ENCODE measurements at regions not wholly inside any gene's neighbourhood (a gene's known extent, or its start where the extent isn't known, plus 50 kb on each side); places are given as distances from the start of the nearest gene placed in this dataset.
"Not testable (repeated sequence)": the region's sequence is repeated elsewhere in the genome, so short reads cannot be mapped to it uniquely, and the experiment has no call there.

DNA sequence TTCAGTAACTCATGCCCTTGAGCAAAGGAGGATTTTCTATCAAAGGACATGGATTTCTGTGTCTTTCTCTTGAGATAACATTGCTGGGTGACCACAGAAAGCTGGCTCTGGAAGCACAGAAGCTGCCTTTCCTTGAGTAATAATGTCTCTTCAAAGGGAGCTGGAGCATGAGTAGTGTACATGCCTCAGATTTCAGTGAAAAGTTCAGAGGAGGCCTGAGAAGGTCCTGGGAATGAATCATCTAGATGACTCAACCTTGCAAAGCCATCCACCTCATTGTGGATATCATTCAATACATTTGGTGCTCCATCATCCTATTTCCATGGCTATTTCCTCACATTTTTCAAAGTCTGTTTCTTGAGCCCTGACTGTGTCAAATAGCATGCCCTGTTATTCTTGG is 125.1 kb upstream of the POTEB3 start:
- ATAC-seq; CTCF ChIA-PET (ENCODE audit: low intra/inter-chr PET ratio); H3K27me3 ChIP-seq (ENCODE audit: control insufficient read depth in 2 of 2, insufficient read depth in 2 of 2, low read length in 2 of 2); H3K9me1 ChIP-seq (ENCODE audit: control insufficient read depth, insufficient read depth, low read length); H3K4me1 ChIP-seq (replicated peaks in 1 of 2; ENCODE audit: control insufficient read depth in 2 of 2, insufficient read depth in 2 of 2, low read length in 2 of 2); H3K79me2 ChIP-seq (ENCODE audit: control insufficient read depth, insufficient read depth, low read length); POLR2A ChIA-PET; H4K20me1 ChIP-seq (replicated peaks; ENCODE audit: control insufficient read depth, insufficient read depth, low read length); H3K27ac ChIP-seq (ENCODE audit: extremely low read depth, low read depth, low read length); H3K4me3 ChIP-seq; in situ Hi-C loops (cut with MboI); H3K9ac ChIP-seq (ENCODE audit: insufficient read depth in 1 of 2, low read depth in 2 of 2, low read length in 2 of 2); H3K4me2 ChIP-seq (ENCODE audit: insufficient read depth, low read length); intact Hi-C loops (cut with micrococcal nuclease); DNase-seq (ENCODE audit: extremely low read depth in 1 of 4, low spot score in 3 of 4); H3K36me3 ChIP-seq (ENCODE audit: control insufficient read depth, insufficient read depth, low read length); H3K9me3 ChIP-seq (replicated peaks; ENCODE audit: control insufficient read depth, insufficient read depth, low read depth, low read length); BruUV-seq (replicated peaks); H2AFZ ChIP-seq (ENCODE audit: low read depth, low read length); FAIRE-seq: not testable (repeated sequence)

DNA sequence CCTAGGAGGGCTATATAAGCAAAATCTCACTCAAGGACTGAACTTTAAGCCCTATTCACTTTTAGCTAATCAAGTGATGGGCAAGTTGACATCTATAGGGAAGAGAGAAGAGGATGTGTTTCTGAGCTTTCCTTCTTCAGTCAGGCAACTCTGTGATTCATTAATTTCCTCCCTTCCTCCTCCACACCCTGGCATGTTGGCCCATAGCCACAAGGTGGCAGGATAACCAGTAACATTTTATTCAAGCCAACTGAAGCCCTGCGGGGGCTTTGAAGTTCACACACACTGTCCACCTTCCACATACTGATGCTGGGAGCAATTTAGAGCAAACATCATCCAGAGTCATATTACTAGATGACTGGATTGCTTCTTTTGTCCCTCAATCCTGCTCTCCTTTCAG is 111.5 kb upstream of the POTEB3 start:
- H3K4me3 ChIP-seq; H3K27ac ChIP-seq (ENCODE audit: extremely low read depth, low read depth, low read length); H3K9ac ChIP-seq (ENCODE audit: insufficient read depth in 1 of 2, low read depth in 2 of 2, low read length in 2 of 2); DNase-seq (ENCODE audit: extremely low read depth in 1 of 4, low spot score in 3 of 4); H3K79me2 ChIP-seq (ENCODE audit: control insufficient read depth, insufficient read depth, low read length); H3K9me3 ChIP-seq (replicated peaks; ENCODE audit: control insufficient read depth, insufficient read depth, low read depth, low read length); H4K20me1 ChIP-seq (replicated peaks; ENCODE audit: control insufficient read depth, insufficient read depth, low read length); H3K4me2 ChIP-seq (ENCODE audit: insufficient read depth, low read length); in situ Hi-C loops (cut with MboI); H3K9me1 ChIP-seq (ENCODE audit: control insufficient read depth, insufficient read depth, low read length); intact Hi-C loops (cut with micrococcal nuclease); BruUV-seq (replicated peaks); CTCF ChIA-PET (ENCODE audit: low intra/inter-chr PET ratio); H3K4me1 ChIP-seq (replicated peaks in 1 of 2; ENCODE audit: control insufficient read depth in 2 of 2, insufficient read depth in 2 of 2, low read length in 2 of 2); POLR2A ChIA-PET; H3K27me3 ChIP-seq (ENCODE audit: control insufficient read depth in 2 of 2, insufficient read depth in 2 of 2, low read length in 2 of 2); H2AFZ ChIP-seq (ENCODE audit: low read depth, low read length); FAIRE-seq; H3K36me3 ChIP-seq (ENCODE audit: control insufficient read depth, insufficient read depth, low read length): not testable (repeated sequence)
- WGBS (ENCODE audit: insufficient coverage, low coverage, missing lambda C conversion rate) = no CpG with 5 or more reads among the region's 1 CpG
- ATAC-seq = peak; percentile 84

DNA sequence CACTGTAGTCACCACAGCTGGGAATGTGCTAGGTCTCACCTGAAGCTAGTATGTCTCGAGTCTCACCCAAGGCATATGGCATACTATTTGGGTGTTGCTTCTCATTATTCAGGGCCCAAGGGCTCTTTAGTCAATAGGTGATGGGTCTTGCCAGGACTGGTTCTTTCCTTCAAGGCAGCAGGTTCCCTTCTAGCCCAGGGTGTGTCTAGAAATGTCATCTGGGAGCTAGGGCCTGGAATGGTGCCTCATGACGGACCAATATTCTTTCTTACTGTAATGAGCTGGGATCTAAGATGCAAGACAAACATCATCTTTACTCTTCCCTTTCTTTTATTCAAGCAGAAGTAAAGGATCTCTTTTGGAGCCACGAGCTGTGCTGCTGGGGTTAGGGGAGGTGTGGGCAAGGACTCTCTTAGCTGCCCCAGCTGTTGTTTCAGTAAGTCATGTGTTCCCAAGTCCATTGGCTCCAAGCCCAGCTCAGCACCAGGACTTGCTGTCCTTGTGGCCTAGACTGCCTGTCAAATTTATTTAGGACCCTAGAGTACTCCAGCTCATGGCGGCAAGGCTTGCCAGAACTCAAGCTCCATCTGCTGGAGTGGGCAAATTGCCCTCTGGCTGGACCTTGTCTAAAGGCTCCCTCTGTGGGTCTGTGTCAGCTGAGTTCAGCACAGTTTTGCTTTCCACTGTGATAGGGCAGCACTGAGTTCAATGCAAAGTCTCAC is 106.0 kb upstream of the POTEB3 start:
- ATAC-seq; CTCF ChIA-PET (ENCODE audit: low intra/inter-chr PET ratio); FAIRE-seq; H3K79me2 ChIP-seq (ENCODE audit: control insufficient read depth, insufficient read depth, low read length); H3K27me3 ChIP-seq (ENCODE audit: control insufficient read depth in 2 of 2, insufficient read depth in 2 of 2, low read length in 2 of 2); H3K36me3 ChIP-seq (ENCODE audit: control insufficient read depth, insufficient read depth, low read length); H2AFZ ChIP-seq (ENCODE audit: low read depth, low read length); POLR2A ChIA-PET; intact Hi-C loops (cut with micrococcal nuclease); H3K27ac ChIP-seq (ENCODE audit: extremely low read depth, low read depth, low read length); H4K20me1 ChIP-seq (replicated peaks; ENCODE audit: control insufficient read depth, insufficient read depth, low read length); H3K9me1 ChIP-seq (ENCODE audit: control insufficient read depth, insufficient read depth, low read length); BruUV-seq (replicated peaks); H3K4me3 ChIP-seq; H3K9me3 ChIP-seq (replicated peaks; ENCODE audit: control insufficient read depth, insufficient read depth, low read depth, low read length); H3K9ac ChIP-seq (ENCODE audit: insufficient read depth in 1 of 2, low read depth in 2 of 2, low read length in 2 of 2); H3K4me2 ChIP-seq (ENCODE audit: insufficient read depth, low read length); H3K4me1 ChIP-seq (replicated peaks in 1 of 2; ENCODE audit: control insufficient read depth in 2 of 2, insufficient read depth in 2 of 2, low read length in 2 of 2); DNase-seq (ENCODE audit: extremely low read depth in 1 of 4, low spot score in 3 of 4): not testable (repeated sequence)
- in situ Hi-C loops (cut with MboI) = loop anchor here (25.0 kb wide), 2 partner anchors 416 to 584 kb away; no protein-coding TSS in a partner anchor
- WGBS (ENCODE audit: insufficient coverage, low coverage, missing lambda C conversion rate) = 0% methylated on average over 2 of the region's 4 CpGs

DNA sequence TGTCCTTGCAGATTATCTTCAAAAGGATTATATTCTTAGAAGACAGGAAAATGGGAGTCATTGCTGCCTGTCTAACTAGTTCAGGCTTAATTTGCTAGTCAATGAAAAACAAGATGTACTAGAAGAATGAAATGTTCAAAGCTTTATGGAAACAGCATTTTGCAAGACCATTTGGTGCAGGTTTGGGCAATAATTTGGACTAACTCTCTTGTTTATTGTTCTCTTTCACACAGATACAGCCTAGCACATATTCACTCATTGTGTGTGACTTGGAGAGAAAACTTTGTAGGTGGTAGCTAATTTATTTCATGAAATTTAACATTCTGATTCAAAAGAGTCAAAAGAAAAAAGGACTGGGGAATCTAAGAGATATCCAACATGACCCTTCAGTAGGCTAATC is 92.5 kb upstream of the POTEB3 start:
- POLR2A ChIA-PET; H3K27ac ChIP-seq (ENCODE audit: extremely low read depth, low read depth, low read length); H4K20me1 ChIP-seq (replicated peaks; ENCODE audit: control insufficient read depth, insufficient read depth, low read length); H3K36me3 ChIP-seq (ENCODE audit: control insufficient read depth, insufficient read depth, low read length); H2AFZ ChIP-seq (ENCODE audit: low read depth, low read length); FAIRE-seq; H3K4me3 ChIP-seq; CTCF ChIA-PET (ENCODE audit: low intra/inter-chr PET ratio); H3K27me3 ChIP-seq (ENCODE audit: control insufficient read depth in 2 of 2, insufficient read depth in 2 of 2, low read length in 2 of 2); BruUV-seq (replicated peaks); H3K4me2 ChIP-seq (ENCODE audit: insufficient read depth, low read length); DNase-seq (ENCODE audit: extremely low read depth in 1 of 4, low spot score in 3 of 4); H3K9ac ChIP-seq (ENCODE audit: insufficient read depth in 1 of 2, low read depth in 2 of 2, low read length in 2 of 2); H3K4me1 ChIP-seq (replicated peaks in 1 of 2; ENCODE audit: control insufficient read depth in 2 of 2, insufficient read depth in 2 of 2, low read length in 2 of 2); H3K79me2 ChIP-seq (ENCODE audit: control insufficient read depth, insufficient read depth, low read length); H3K9me1 ChIP-seq (ENCODE audit: control insufficient read depth, insufficient read depth, low read length); ATAC-seq; H3K9me3 ChIP-seq (replicated peaks; ENCODE audit: control insufficient read depth, insufficient read depth, low read depth, low read length); intact Hi-C loops (cut with micrococcal nuclease): not testable (repeated sequence)
- in situ Hi-C loops (cut with MboI) = loop anchor here (25.0 kb wide), 2 partner anchors 430 to 570 kb away; no protein-coding TSS in a partner anchor

Measured in K562 (cell line).